ENCODE measurements at regions not wholly inside any gene's neighbourhood (a gene's known extent, or its start where the extent isn't known, plus 50 kb on each side); places are given as distances from the start of the nearest gene placed in this dataset.
"Not testable (repeated sequence)": the region's sequence is repeated elsewhere in the genome, so short reads cannot be mapped to it uniquely, and the experiment has no call there.

GRCh38 chr1:96074876-96075577 is 646.6 kb upstream of the PTBP2 start:
- no peak for DNase-seq (ENCODE audit: low spot score)

DNA sequence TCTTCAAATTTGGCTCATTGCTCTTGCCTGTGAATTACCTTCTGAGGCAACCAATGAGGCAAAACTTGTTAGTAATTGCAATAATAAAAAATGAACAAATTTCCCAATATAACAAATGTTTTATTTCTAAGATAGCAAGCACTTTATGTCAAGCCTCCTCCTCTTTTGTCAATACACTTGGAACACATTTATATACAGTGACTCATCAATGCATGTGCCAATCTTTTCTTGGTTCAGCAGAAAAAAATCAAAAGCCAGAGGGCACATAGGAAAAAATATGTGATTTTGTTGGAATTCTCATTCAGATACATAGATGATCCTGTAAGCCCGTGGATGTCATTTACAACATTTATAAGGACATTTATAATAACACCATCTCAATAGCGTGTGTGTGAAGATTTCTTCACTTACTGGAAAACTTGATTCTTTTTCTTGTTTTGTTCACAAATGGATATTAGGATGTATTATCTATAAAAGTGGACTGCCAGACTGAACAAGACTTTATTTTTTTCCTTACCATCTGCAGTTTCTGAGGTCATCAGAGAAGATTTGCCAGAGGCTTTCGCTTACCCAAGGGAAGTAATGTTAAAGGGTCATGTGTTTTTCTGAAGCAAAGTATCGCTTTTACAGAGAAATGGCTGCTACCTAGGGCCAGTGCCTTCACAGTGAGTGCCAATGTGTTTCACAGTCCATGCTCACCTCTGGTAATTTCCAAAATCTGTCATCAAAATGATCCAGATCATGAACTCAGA is 645.7 kb upstream of the PTBP2 start:
- no peak for DNase-seq (ENCODE audit: low spot score)

DNA sequence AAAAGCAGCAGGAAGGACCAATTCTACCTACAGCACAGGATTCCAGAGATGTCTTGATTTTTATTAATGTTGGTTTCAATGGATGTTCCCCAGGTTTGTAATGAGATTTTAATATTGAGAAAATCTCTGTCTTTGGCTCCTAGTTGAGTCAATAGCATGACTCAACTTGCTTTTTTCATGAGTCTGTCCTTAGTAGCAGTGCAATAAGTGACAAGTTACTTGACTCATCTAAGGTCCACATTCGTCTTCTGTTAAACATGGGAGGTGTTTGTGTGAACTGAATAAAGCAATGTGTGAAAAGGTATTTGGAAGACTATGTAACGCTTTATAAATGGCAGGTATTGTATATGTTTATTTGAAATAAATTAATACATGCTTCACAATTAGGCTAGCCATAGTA is 645.0 kb upstream of the PTBP2 start:
- no peak for DNase-seq (ENCODE audit: low spot score)

- DNase-seq (ENCODE audit: low spot score): no peak
Measured at GRCh38 chr1:96079581-96079980, 642.0 kb upstream of the PTBP2 start.

DNA sequence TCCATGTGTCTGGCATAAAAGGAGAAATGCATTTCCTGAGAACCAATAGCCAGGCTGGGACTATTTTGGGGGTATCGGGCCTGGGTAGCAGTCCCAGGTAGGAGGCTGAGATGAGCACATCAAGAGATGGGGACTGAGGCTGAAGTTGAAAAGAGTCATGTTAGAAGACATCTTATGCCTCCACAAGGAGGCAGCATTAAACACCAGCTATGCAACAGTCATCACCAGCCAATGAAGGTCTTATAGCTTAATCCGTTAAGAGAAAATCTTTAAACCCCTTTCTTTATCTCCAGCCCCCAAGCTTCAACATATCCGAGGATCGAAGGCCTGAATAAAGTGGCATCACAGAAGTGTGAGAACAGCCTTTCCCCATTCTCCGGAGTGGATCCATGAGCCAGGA is 640.7 kb upstream of the PTBP2 start:
- DNase-seq (ENCODE audit: low spot score): no peak

DNA sequence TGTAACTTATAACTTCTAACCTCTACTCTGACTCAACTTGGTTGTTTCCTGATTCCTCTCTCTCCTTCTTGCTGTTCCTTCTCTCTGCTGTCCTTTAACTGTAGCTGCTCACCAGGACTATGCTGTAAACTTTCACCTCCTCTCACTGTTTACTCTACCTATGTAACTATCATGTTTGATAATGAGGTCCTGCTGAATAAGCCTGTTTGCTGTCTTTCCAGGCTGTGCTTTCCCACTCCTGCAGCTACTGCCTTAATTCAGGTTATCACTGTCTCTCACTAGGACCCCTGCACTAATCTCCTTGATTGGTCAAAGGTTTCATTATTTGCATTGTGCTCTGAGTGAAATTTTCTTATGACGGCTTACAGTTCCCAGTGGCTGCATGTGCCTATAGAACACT is 633.9 kb upstream of the PTBP2 start:
- peak; percentile 12 for DNase-seq (ENCODE audit: low spot score)

- no peak for DNase-seq (ENCODE audit: low spot score)
Measured at GRCh38 chr1:96090134-96090533, 631.5 kb upstream of the PTBP2 start.

GRCh38 chr1:96095849-96096612 is 625.6 kb upstream of the PTBP2 start:
- no peak for DNase-seq (ENCODE audit: low spot score)

- DNase-seq (ENCODE audit: low spot score): no peak
Measured at GRCh38 chr1:96096613-96097321, 624.8 kb upstream of the PTBP2 start.

DNA sequence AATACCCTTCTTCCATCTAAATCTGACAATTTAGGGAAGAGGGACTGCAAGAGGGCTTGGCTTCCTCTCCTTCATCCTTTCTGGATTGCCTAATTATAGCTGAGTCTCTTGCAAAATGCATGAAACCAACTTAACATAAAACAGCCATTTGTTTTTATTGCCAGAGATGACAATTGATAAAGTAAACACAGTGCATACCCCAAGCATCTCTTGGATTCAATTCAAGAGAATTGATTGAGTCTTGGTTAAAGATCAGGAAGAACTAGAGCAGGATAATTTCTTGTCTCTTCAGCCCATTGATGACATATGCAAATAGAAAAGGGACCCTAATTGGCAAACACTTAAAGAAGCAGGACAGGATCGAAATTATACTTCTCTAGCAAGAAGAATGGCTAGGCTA is 617.1 kb upstream of the PTBP2 start:
- no peak for DNase-seq (ENCODE audit: low spot score)

DNA sequence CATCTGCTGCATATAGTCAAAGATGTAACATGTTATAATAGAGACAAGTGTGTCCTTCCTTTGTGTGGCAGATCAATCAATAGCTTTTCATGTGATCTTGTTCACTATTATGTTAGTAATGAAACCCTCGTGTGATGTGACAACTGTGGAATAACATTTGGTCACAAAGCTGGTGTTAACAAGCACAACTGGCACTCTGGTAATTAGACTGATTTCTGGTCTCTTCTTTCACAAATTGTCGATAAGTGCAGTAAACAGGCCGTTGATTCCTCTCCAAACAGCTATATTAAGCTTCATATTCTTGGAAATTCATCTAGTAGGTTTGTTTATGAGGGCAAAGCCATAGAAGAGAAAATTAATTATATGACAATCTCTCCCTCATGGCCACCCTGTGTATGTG is 616.7 kb upstream of the PTBP2 start:
- DNase-seq (ENCODE audit: low spot score): no peak

DNA sequence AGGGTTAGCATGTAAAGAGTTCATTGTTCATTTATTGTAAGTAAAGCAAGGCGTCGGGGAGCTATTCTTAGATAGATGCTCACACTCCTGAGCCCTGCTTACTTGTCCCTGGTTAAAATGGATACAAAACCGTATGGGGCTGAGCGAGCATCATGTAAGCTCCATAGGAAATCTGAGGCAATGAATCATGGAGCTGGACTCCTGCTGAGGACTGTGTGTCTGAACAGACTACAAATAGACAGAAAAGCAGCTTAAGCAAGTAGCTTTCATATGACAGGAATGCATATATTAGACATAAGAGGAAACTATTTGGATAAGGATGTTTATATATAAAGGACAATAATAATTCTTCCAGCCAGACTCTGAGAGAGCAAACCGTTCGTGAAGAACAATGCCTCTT is 604.9 kb upstream of the PTBP2 start:
- DNase-seq (ENCODE audit: low spot score): no peak

- DNase-seq (ENCODE audit: low spot score): no peak
Measured at GRCh38 chr1:96130432-96130831, 591.2 kb upstream of the PTBP2 start.

GRCh38 chr1:96144636-96145035 is 576.9 kb upstream of the PTBP2 start:
- DNase-seq (ENCODE audit: low spot score): no peak

DNA sequence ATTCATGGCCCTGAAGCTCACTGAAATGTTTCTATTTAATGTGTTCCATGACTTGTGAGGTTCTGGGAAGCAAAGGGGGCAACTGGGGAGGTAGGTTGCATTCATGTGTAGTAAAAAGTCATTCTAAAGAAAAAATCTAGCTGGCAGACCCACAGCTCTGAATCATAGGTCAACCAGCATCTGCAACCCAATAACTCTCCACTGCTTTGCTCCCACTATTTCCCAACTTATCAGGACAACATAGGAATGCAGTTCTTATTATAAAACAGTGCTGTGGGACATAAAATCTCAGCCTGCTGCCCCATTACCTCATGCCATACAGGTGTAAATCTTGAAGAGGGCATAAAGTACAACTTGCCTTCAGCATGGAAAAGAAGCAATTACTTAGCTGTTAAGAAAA is 576.1 kb upstream of the PTBP2 start:
- no peak for DNase-seq (ENCODE audit: low spot score)

- DNase-seq (ENCODE audit: low spot score): not testable (repeated sequence)
Measured at GRCh38 chr1:96152957-96153356, 568.6 kb upstream of the PTBP2 start.

- no peak for DNase-seq (ENCODE audit: low spot score)
Measured at GRCh38 chr1:96157101-96157500, 564.5 kb upstream of the PTBP2 start.

DNA sequence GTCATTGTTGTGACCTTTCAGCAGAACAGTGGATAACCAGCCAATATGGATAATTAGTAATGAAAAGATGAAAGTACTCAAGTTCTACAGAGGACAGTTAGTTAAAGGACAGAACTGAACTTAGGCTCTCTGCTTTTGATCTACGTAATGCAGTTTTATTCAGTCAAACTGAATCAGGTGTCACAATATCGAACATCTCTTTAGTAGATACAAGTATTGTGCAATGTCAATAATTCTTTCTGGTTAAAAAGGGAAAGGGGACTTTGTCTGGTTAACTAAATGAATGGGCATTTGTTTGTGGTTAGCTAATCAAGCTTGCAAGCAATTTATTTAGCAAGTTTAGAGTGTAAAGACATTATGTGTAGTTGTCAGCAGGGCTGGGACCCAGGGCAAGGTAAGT is 562.2 kb upstream of the PTBP2 start:
- DNase-seq (ENCODE audit: low spot score): no peak

DNA sequence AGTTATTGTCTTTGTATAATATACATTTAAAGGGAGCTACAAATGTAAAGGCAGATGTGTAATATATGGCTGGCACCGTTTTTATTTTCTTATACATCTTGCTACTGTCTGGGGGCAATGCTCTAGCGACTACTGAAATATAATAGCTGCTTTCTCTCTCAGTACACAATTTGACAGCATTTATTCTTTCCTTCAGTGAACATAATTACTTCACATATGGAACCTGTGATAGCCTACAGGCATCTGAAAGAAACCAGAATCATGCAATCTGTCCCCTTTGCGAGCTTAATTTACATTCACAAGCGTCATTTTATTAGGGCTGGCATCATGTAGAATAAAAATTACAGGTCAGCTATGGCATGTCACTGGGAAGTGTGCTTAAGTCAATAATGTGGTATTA is 557.5 kb upstream of the PTBP2 start:
- DNase-seq (ENCODE audit: low spot score): no peak

DNA sequence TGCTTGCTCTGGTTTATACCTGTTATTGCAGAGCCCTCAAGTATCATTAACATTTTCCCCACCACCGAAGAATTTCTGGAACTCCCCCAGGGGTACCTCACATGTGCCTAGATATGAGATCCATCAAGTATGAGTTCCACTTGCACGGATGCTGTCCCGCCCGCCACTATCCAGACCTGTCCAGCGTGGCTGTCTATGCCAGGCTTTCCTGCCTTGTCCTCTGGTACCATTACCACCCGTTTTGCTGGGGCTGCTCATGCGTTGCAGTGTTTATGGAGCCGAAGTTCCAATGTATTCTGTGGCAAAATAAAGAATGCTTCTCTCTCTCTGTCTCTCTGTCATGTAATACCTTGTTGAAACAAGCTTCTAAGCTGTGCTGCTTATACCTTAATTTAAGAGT is 543.5 kb upstream of the PTBP2 start:
- no peak for DNase-seq (ENCODE audit: low spot score)

DNA sequence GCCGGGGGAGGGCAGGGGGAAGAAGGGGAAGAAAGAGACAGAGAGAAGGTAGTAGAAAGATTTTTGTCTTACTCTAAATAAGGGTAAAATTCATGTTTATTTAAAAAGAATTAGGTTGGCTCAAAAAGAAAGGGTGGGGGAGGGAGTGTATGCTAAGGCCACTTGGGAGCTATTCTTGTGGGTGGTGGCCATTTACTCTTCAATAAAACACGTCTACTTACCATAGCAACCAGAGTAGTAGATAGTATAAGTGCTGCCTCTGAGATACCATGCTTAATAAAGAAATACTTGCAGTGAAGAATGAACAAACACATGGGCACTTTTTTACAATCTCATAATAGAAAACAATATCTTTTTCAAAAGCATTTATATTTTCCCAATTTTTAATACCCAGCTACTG is 538.1 kb upstream of the PTBP2 start:
- no peak for DNase-seq (ENCODE audit: low spot score)

GRCh38 chr1:96183928-96184327 is 537.7 kb upstream of the PTBP2 start:
- DNase-seq (ENCODE audit: low spot score): no peak

DNA sequence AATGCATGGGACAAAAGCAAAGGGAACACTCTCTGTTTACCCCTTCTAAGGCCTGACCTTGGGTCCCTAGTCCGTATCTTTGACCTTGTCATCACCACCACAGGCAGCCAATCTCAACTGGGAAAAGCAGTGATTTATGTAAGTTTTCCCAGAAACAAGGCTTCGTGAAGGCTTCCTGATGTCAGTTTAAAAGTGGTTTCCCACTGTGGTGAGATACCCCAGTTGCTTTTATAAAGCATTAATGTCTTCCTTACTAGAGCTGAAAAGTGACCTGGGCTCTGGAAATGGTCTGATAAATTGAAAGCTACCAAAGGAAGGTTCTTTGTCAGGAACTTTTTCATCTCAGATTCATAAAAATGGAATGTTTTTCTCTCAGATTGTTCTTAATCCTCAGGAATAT is 536.4 kb upstream of the PTBP2 start:
- no peak for DNase-seq (ENCODE audit: low spot score)
